Spleen (tissue), 7 donors: ENCODE measurements at regions not wholly inside any gene's neighbourhood (a gene's known extent, or its start where the extent isn't known, plus 50 kb on each side); places are given as distances from the start of the nearest gene placed in this dataset.

Experiments
- CTCF ChIP-seq, 11 experiments: fragments of 200-600 bp in 7 of 11; fragments of 450-650 bp in 4 of 11; sonication (generic) in 4 of 11; IDR thresholded peaks in 8 of 11; conservative IDR thresholded peaks in 3 of 11; 1 replicate in 7 of 11; 2 replicates in 4 of 11; pipeline versions ENCODE4 v1.4.0 to v1.8.0; 2016 to 2021; ENCODE audit warnings: antibody characterized with exemption in 11 of 11, inconsistent platforms in 4 of 11, mild to moderate bottlenecking in 1 of 11
- POLR2A ChIP-seq, 3 donors: fragments of 450-650 bp; IDR thresholded peaks; one replicate each; pipeline ENCODE4 v1.5.1; 2017; ENCODE audit warnings: antibody characterized with exemption in 3 of 3, mild to moderate bottlenecking in 1 of 3
- donor health status: DM: no; HTN: no; CAD: no; lungs with moderate emphysema.
- donor health status: DM: no; HTN: no; CAD: no.
- donor health status: DM: no; HTN: no; CAD: no.

- no peak for TF ChIP-seq POLR2A (IDR thresholded peaks at IDR 0.05)
- no peak for TF ChIP-seq CTCF (IDR thresholded peaks at IDR 0.05 in 8 of 11, conservative IDR thresholded peaks at IDR 0.05 in 3 of 11)
Measured at GRCh38 chr7:18370633-18371032, 124.9 kb upstream of the HDAC9 start.
